Osteoblast (primary cell): ENCODE measurements at regions not wholly inside any gene's neighbourhood (a gene's known extent, or its start where the extent isn't known, plus 50 kb on each side); places are given as distances from the start of the nearest gene placed in this dataset.

ENCODE experiments used
- DNase-seq: peaks from one replicate; pipeline ENCODE4 v3.0.0; 2011; ENCODE audit warnings: low spot score, mixed read lengths; ENCODE audit not compliant: insufficient read length; ENCODE audit errors: missing footprints
- H2AFZ ChIP-seq: 2 replicates; pipeline ENCODE4 v1.6.0; 2011; ENCODE audit warnings: mild to moderate bottlenecking, low read length
- H3K27ac ChIP-seq: 2 replicates; pipeline ENCODE4 v1.5.1; 2011; ENCODE audit warnings: mild to moderate bottlenecking, low read depth, low read length, moderate library complexity
- H3K27me3 ChIP-seq: 2 replicates; pipeline ENCODE4 v1.6.0; 2012; ENCODE audit warnings: mild to moderate bottlenecking, control low read depth, inconsistent platforms, low read length, moderate library complexity; ENCODE audit not compliant: insufficient read depth
- H3K36me3 ChIP-seq: 2 replicates; pipeline ENCODE4 v1.5.1; 2011; ENCODE audit warnings: mild to moderate bottlenecking, low read length, control low read depth, moderate library complexity; ENCODE audit not compliant: insufficient read depth
- H3K4me1 ChIP-seq: 2 replicates; pipeline ENCODE4 v1.5.1; 2011; ENCODE audit warnings: mild to moderate bottlenecking, low read length, control low read depth, moderate library complexity; ENCODE audit not compliant: insufficient read depth
- H3K4me2 ChIP-seq: 2 replicates; pipeline ENCODE4 v1.6.0; 2011; ENCODE audit warnings: mild to moderate bottlenecking, low read length; ENCODE audit not compliant: insufficient read depth
- H3K4me3 ChIP-seq: fragments of 200-600 bp; sonication (generic); 3 replicates; pipeline ENCODE4 v1.5.1; 2012; ENCODE audit warnings: mild to moderate bottlenecking, low read length, inconsistent platforms; ENCODE audit not compliant: insufficient read depth
- H3K79me2 ChIP-seq: 2 replicates; pipeline ENCODE4 v1.6.0; 2012; ENCODE audit warnings: mild to moderate bottlenecking, low read length, control low read depth, inconsistent platforms; ENCODE audit not compliant: insufficient read depth
- H3K9me3 ChIP-seq: 2 replicates; pipeline ENCODE4 v1.5.1; 2011; ENCODE audit warnings: low read depth, low read length, control low read depth
- H4K20me1 ChIP-seq: 2 replicates; pipeline ENCODE4 v1.6.0; 2012; ENCODE audit warnings: mild to moderate bottlenecking, low read length, control low read depth; ENCODE audit not compliant: insufficient read depth
- TF ChIP-seq, protein P1 (sequence below): IDR thresholded peaks from 2 replicates; pipeline ENCODE4 v1.5.1; 2011; ENCODE audit warnings: mild to moderate bottlenecking, low read depth, low read length, moderate library complexity; ENCODE audit errors: extremely low read depth

DNA sequence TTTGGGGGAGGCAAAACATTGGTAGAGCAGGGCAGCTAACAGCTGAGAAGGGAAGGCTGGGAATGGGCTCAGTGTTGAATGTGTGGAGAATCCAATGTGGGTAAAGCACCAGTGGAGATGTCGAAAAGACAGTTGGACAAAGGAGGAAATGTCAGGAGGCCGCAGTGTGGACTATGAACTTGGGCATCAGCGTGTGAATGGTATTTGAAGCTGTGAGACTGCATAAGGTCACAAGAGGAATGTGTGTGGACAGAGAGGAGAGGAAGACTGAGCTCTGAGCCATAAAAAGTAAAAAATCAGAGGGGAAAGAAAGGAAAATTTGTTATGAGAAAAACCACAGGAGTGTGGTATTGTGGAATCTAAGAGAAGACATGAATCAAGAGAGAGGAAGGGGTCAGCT is 99.4 kb upstream of the ADAMTS16 start:
- Histone ChIP-seq H3K4me3 (no peak overlapping the region), H3K36me3 (no peaks in the 10 kb centered on the region), H2AFZ (no peak overlapping the region), H4K20me1 (no peaks in the 10 kb centered on the region), H3K4me2 (no peak overlapping the region), H3K9me3 (no peaks in the 10 kb centered on the region), H3K27ac (no peak overlapping the region), H3K4me1 (no peaks in the 10 kb centered on the region), H3K27me3 (no peaks in the 10 kb centered on the region), H3K79me2 (no peaks in the 10 kb centered on the region)
- DNase-seq, result no peak
- TF ChIP-seq, protein P1, sequence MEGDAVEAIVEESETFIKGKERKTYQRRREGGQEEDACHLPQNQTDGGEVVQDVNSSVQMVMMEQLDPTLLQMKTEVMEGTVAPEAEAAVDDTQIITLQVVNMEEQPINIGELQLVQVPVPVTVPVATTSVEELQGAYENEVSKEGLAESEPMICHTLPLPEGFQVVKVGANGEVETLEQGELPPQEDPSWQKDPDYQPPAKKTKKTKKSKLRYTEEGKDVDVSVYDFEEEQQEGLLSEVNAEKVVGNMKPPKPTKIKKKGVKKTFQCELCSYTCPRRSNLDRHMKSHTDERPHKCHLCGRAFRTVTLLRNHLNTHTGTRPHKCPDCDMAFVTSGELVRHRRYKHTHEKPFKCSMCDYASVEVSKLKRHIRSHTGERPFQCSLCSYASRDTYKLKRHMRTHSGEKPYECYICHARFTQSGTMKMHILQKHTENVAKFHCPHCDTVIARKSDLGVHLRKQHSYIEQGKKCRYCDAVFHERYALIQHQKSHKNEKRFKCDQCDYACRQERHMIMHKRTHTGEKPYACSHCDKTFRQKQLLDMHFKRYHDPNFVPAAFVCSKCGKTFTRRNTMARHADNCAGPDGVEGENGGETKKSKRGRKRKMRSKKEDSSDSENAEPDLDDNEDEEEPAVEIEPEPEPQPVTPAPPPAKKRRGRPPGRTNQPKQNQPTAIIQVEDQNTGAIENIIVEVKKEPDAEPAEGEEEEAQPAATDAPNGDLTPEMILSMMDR, result no peak

DNA sequence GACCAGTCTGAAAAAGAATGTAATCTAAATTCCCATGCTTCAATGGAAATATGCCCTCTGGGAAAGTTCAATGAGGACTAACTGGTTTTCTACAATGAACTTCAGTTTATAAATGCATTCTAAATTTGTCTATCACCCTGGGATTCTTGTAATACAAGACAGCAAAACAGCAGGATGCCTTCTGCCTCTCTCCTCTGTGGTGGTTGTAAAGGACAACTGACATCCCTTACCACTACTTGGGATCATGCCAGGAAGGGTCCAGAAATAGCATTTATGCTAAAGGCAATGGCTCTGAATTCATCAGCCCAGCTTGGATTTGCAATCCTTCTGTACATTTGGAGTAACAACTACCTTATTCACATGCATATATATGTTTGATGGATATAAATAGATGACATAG is 97.3 kb upstream of the ADAMTS16 start:
- Histone ChIP-seq H4K20me1 (no peaks in the 10 kb centered on the region), H3K4me1 (no peaks in the 10 kb centered on the region), H3K9me3 (no peaks in the 10 kb centered on the region), H3K27ac (no peak overlapping the region), H3K4me2 (no peak overlapping the region), H3K4me3 (no peak overlapping the region), H2AFZ (no peak overlapping the region), H3K79me2 (no peaks in the 10 kb centered on the region), H3K36me3 (no peaks in the 10 kb centered on the region), H3K27me3 (no peaks in the 10 kb centered on the region)
- DNase-seq, result no peak
- TF ChIP-seq, protein P1, result no peak

DNA sequence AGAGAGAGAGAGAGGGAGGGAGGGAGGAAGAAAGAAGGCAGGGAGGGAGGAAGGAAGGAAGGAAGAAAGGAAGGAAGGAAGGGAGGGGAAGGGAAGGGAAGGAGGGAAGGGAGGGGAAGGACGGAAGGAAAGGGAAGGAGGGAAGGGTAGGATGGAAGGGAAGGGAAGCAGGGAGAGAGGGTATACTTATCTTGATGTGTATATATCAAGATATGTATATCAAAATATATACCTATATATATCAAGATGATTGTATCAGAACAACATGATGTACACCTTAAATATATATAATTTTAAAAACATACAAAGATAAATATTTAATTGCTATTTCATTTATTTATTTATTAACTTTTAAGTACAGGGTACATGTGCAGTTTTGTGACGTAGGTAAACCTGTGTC is 96.8 kb upstream of the ADAMTS16 start:
- H2AFZ ChIP-seq, result no peak overlapping the region
- H3K27me3 ChIP-seq, result no peaks in the 10 kb centered on the region
- TF ChIP-seq, protein P1, result no peak
- no peak overlapping the region for H3K4me2 ChIP-seq
- H3K27ac ChIP-seq, result no peak overlapping the region
- no peaks in the 10 kb centered on the region for H3K79me2 ChIP-seq
- no peaks in the 10 kb centered on the region for H3K9me3 ChIP-seq
- DNase-seq, result no peak
- H3K4me3 ChIP-seq, result no peak overlapping the region
- H3K4me1 ChIP-seq, result no peaks in the 10 kb centered on the region
- H4K20me1 ChIP-seq, result no peaks in the 10 kb centered on the region
- H3K36me3 ChIP-seq, result no peaks in the 10 kb centered on the region

DNA sequence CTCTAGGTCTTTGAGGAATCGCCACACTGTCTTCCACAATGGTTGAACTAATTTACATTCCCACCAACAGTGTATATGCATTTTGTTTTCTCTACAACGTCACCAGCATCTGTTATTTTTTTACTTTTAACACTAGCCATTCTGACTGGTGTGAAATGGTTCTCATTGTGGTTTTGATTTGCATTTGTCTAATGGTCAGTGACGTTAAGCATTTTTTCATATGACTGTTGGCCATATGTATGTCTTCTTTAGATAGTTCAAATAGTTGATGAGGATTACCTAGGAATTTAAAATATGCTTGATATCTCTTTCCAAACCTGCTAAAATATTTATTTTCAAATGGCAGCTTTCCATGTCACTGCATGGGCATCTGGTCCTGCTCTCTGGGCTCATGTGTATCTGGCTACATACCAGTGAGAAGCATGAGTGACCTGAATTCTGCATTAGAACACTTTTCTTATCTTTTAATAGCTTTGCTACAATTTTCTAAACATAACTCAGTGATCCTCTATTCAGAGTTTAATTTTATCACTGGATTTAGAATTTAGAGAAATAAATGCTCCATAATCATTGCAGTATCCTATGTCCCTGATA is 95.8 kb upstream of the ADAMTS16 start:
- no peaks in the 10 kb centered on the region for H3K79me2 ChIP-seq
- no peak overlapping the region for H3K27ac ChIP-seq
- no peaks in the 10 kb centered on the region for H4K20me1 ChIP-seq
- no peak for DNase-seq
- H3K36me3 ChIP-seq, result no peaks in the 10 kb centered on the region
- no peak overlapping the region for H2AFZ ChIP-seq
- H3K4me2 ChIP-seq, result no peak overlapping the region
- H3K9me3 ChIP-seq, result no peaks in the 10 kb centered on the region
- no peaks in the 10 kb centered on the region for H3K27me3 ChIP-seq
- no peaks in the 10 kb centered on the region for H3K4me1 ChIP-seq
- TF ChIP-seq, protein P1, result no peak
- H3K4me3 ChIP-seq, result no peak overlapping the region
